Stimulated activated memory B cell treated with anti-CD40 and anti-IgM and Interleukin-4, amounts not matched to agents 10 μg/mL and 1 μg/mL and 100 μg/mL, for 72 hours (primary cell): ENCODE measurements at regions not wholly inside any gene's neighbourhood (a gene's known extent, or its start where the extent isn't known, plus 50 kb on each side); places are given as distances from the start of the nearest gene placed in this dataset.
A peak's percentile ranks its signal among the peaks of the same experiment; 100 is the strongest.

Experiments
- ATAC-seq: fragments of 150-1000 bp; cut with Tn5 transposase; 2 replicates; pipeline ENCODE4 v1.10.0; 2021
- H3K27ac Mint-ChIP-seq: one replicate; pipeline ENCODE4 v1.8.0; 2022; ENCODE audit warnings: mild to moderate bottlenecking, mixed read lengths
- H3K27me3 Mint-ChIP-seq: one replicate; pipeline ENCODE4 v1.8.0; 2022; ENCODE audit warnings: mixed read lengths
- H3K36me3 Mint-ChIP-seq: one replicate; pipeline ENCODE4 v1.8.0; 2022; ENCODE audit warnings: mixed read lengths
- H3K4me1 Mint-ChIP-seq: one replicate; pipeline ENCODE4 v1.8.0; 2022; ENCODE audit warnings: mixed read lengths
- H3K4me3 Mint-ChIP-seq: one replicate; pipeline ENCODE4 v1.8.0; 2022; ENCODE audit warnings: mild to moderate bottlenecking, moderate library complexity, mixed read lengths
- H3K9me3 Mint-ChIP-seq: one replicate; pipeline ENCODE4 v1.8.0; 2022; ENCODE audit warnings: mixed read lengths

- Mint-ChIP-seq H3K9me3 (peaks cover 8% of the 10 kb centered on the region), H3K27me3 (no peaks in the 10 kb centered on the region), H3K36me3 (no peaks in the 10 kb centered on the region), H3K27ac (no peak overlapping the region), H3K4me1 (no peaks in the 10 kb centered on the region), H3K4me3 (no peak overlapping the region)
- ATAC-seq, result no peak
Measured at GRCh38 chr7:136807598-136807997, 60.9 kb upstream of the CHRM2 start.

DNA sequence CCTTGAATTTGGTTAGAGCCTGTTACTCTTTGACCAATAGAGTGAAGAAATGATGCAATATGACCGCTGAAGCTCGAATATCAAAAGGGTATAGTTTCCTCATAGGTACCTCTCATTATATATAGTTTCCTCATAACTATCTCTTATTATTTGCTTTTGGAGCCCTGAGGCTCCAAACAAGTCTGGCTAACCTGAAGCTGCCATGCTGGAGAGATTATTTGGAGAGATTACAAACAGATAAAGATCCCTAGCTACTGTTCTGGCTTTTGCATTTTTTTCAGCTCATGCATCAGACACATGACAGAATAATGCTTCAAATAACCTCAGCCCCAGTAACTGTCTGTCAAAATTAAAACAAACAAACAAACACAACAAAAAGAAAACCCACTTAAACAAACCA, 65.4 kb upstream of the CHRM2 start:
- Mint-ChIP-seq H3K27me3 (no peaks in the 10 kb centered on the region), H3K4me3 (no peak overlapping the region), H3K27ac (no peak overlapping the region), H3K36me3 (no peaks in the 10 kb centered on the region), H3K4me1 (no peaks in the 10 kb centered on the region), H3K9me3 (peaks cover 3% of the 10 kb centered on the region)
- no peak for ATAC-seq

DNA sequence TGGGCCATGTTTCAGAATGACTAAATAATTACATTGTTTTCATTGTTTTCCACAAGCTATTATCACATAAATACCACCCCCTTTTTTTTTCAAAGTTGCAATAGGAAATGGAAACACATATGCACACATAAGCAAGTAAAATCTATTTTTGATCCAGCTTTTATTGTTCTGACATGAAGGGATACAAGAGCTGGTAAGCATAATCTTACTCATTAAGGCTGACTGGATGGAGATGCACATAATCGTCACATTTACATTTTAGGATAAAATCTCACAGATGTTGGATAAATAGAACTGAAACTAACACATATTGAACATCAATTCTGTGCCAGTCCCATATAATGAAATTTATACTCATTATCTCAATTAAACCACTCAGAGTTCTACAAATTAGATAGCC, 84.5 kb upstream of the CHRM2 start:
- no peak overlapping the region for H3K4me3 Mint-ChIP-seq
- no peaks in the 10 kb centered on the region for H3K4me1 Mint-ChIP-seq
- ATAC-seq, result no peak
- H3K27ac Mint-ChIP-seq, result no peak overlapping the region
- H3K36me3 Mint-ChIP-seq, result no peaks in the 10 kb centered on the region
- no peaks in the 10 kb centered on the region for H3K27me3 Mint-ChIP-seq
- H3K9me3 Mint-ChIP-seq, result peaks cover 8% of the 10 kb centered on the region

DNA sequence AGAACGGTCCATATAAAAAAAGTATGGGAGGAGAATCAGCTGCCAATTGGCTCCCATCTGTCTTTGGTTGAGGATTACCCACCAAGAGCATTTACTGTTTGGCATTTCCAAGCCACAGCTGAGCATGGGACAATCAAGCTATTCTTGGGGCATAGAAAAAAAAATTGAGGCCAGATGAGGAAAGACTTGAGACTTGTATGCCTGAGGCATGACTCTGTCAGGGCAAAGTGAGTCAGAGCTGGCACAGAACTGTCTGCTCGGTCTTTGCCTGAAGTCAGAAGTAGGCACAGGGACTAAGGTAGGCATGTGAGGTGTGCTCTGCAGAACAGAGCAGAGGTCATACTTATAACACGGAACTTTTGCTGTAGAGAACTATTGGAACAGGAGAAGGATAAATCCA, 126.5 kb upstream of the CHRM2 start:
- Mint-ChIP-seq H3K27ac (no peak overlapping the region), H3K4me3 (no peak overlapping the region), H3K9me3 (peaks cover 17% of the 10 kb centered on the region), H3K27me3 (no peaks in the 10 kb centered on the region), H3K36me3 (no peaks in the 10 kb centered on the region), H3K4me1 (no peaks in the 10 kb centered on the region)
- ATAC-seq, result no peak

- Mint-ChIP-seq H3K36me3 (no peaks in the 10 kb centered on the region), H3K27ac (no peak overlapping the region), H3K27me3 (no peaks in the 10 kb centered on the region), H3K4me3 (no peak overlapping the region), H3K9me3 (peaks cover 9% of the 10 kb centered on the region), H3K4me1 (no peaks in the 10 kb centered on the region)
- peak; percentile 34 for ATAC-seq
Measured at GRCh38 chr7:136728945-136729344, 139.5 kb upstream of the CHRM2 start.

- Mint-ChIP-seq H3K36me3 (no peaks in the 10 kb centered on the region), H3K27ac (no peak overlapping the region), H3K4me1 (no peaks in the 10 kb centered on the region), H3K9me3 (peaks cover 5% of the 10 kb centered on the region), H3K4me3 (no peak overlapping the region), H3K27me3 (no peaks in the 10 kb centered on the region)
- no peak for ATAC-seq
Measured at GRCh38 chr7:136726460-136726859, 142.0 kb upstream of the CHRM2 start.

- no peaks in the 10 kb centered on the region for H3K36me3 Mint-ChIP-seq
- no peaks in the 10 kb centered on the region for H3K27me3 Mint-ChIP-seq
- no peaks in the 10 kb centered on the region for H3K4me1 Mint-ChIP-seq
- no peak overlapping the region for H3K27ac Mint-ChIP-seq
- H3K9me3 Mint-ChIP-seq, result peaks cover 9% of the 10 kb centered on the region
- no peak for ATAC-seq
- no peak overlapping the region for H3K4me3 Mint-ChIP-seq
Measured at GRCh38 chr7:136717910-136718557, 150.4 kb upstream of the CHRM2 start.

- Mint-ChIP-seq H3K4me1 (no peaks in the 10 kb centered on the region), H3K9me3 (peaks cover 9% of the 10 kb centered on the region), H3K36me3 (no peaks in the 10 kb centered on the region), H3K27ac (no peak overlapping the region), H3K27me3 (no peaks in the 10 kb centered on the region), H3K4me3 (no peak overlapping the region)
- no peak for ATAC-seq
Measured at GRCh38 chr7:136714062-136714461, 154.4 kb upstream of the CHRM2 start.

GRCh38 chr7:136710751-136711150, 157.7 kb upstream of the CHRM2 start:
- Mint-ChIP-seq H3K4me1 (no peaks in the 10 kb centered on the region), H3K36me3 (no peaks in the 10 kb centered on the region), H3K9me3 (peaks cover 9% of the 10 kb centered on the region), H3K27ac (no peak overlapping the region), H3K4me3 (no peak overlapping the region), H3K27me3 (no peaks in the 10 kb centered on the region)
- no peak for ATAC-seq

DNA sequence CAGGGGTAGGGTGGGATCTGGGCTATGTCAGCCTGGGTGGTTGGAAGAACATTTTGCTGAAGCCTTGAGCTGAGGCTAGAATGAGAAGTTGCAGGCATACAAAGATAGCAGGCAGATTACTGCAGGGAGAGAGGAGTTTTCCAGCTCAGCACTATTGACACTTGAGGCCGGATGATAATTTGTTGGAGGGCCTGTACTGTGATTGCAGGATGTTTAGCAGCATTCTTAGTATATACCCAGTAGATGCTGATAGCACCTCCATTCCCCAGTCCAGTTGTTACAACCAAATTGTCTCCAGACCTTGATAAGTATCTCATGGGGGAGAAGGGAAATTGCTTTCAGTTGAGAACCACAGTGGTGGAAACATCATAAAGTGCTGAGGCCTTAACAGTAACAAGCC, 158.6 kb upstream of the CHRM2 start:
- Mint-ChIP-seq H3K27ac (no peak overlapping the region), H3K36me3 (no peaks in the 10 kb centered on the region), H3K4me1 (no peaks in the 10 kb centered on the region), H3K9me3 (peaks cover 9% of the 10 kb centered on the region), H3K4me3 (no peak overlapping the region), H3K27me3 (no peaks in the 10 kb centered on the region)
- no peak for ATAC-seq

- no peaks in the 10 kb centered on the region for H3K9me3 Mint-ChIP-seq
- no peaks in the 10 kb centered on the region for H3K36me3 Mint-ChIP-seq
- H3K27me3 Mint-ChIP-seq, result no peaks in the 10 kb centered on the region
- no peak for ATAC-seq
- H3K4me1 Mint-ChIP-seq, result no peaks in the 10 kb centered on the region
- H3K27ac Mint-ChIP-seq, result no peak overlapping the region
- no peak overlapping the region for H3K4me3 Mint-ChIP-seq
Measured at GRCh38 chr7:136702913-136703312, 165.5 kb upstream of the CHRM2 start.

DNA sequence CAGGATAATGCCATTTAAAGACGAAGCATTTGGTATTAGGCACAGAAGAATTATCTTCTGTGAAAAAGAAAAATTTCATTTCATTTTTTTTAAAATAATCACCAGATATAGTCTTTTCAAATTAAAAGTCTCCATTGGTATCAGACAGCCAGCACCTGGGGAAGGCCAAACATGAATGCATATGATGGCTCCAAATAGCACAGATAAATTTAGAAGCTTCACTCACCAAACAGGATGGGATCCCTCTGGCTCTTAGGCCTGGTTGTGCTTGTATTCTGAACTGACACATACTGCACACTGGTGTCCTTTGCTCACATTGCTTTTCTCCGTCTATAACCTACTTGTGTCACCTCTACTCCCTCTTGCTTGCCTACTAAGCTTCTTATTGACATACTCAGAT, 169.5 kb upstream of the CHRM2 start:
- Mint-ChIP-seq H3K27me3 (no peaks in the 10 kb centered on the region), H3K9me3 (peaks cover 4% of the 10 kb centered on the region), H3K36me3 (no peaks in the 10 kb centered on the region), H3K4me1 (no peaks in the 10 kb centered on the region), H3K4me3 (no peak overlapping the region), H3K27ac (no peak overlapping the region)
- ATAC-seq, result no peak

GRCh38 chr7:136698231-136698630, 170.2 kb upstream of the CHRM2 start:
- ATAC-seq, result no peak
- Mint-ChIP-seq H3K27me3 (no peaks in the 10 kb centered on the region), H3K9me3 (peaks cover 8% of the 10 kb centered on the region), H3K27ac (no peak overlapping the region), H3K4me1 (no peaks in the 10 kb centered on the region), H3K36me3 (no peaks in the 10 kb centered on the region), H3K4me3 (no peak overlapping the region)

GRCh38 chr7:136697271-136697670, 171.2 kb upstream of the CHRM2 start:
- Mint-ChIP-seq H3K27me3 (no peaks in the 10 kb centered on the region), H3K36me3 (no peaks in the 10 kb centered on the region), H3K9me3 (peaks cover 8% of the 10 kb centered on the region), H3K27ac (no peak overlapping the region), H3K4me1 (no peaks in the 10 kb centered on the region), H3K4me3 (no peak overlapping the region)
- ATAC-seq, result peak; percentile 12

- Mint-ChIP-seq H3K4me1 (no peaks in the 10 kb centered on the region), H3K27me3 (no peaks in the 10 kb centered on the region), H3K27ac (no peak overlapping the region), H3K9me3 (peaks cover 11% of the 10 kb centered on the region), H3K4me3 (no peak overlapping the region), H3K36me3 (no peaks in the 10 kb centered on the region)
- ATAC-seq, result no peak
Measured at GRCh38 chr7:136693166-136694119, 175.0 kb upstream of the CHRM2 start.

- H3K4me1 Mint-ChIP-seq, result no peaks in the 10 kb centered on the region
- ATAC-seq, result no peak
- no peak overlapping the region for H3K27ac Mint-ChIP-seq
- H3K4me3 Mint-ChIP-seq, result no peak overlapping the region
- H3K36me3 Mint-ChIP-seq, result no peaks in the 10 kb centered on the region
- no peaks in the 10 kb centered on the region for H3K27me3 Mint-ChIP-seq
- peaks cover 11% of the 10 kb centered on the region for H3K9me3 Mint-ChIP-seq
Measured at GRCh38 chr7:136692221-136692620, 176.2 kb upstream of the CHRM2 start.
